Aorta (tissue), 5 donors: ENCODE measurements at regions not wholly inside any gene's neighbourhood (a gene's known extent, or its start where the extent isn't known, plus 50 kb on each side); places are given as distances from the start of the nearest gene placed in this dataset.

Experiments used
- ATAC-seq: fragments of 200-7000 bp; cut with Tn5 transposase; one replicate; pipeline ENCODE4 v1.9.1; 2022; ENCODE audit warnings: moderate library complexity; ENCODE audit not compliant: low FRiP score
- DNase-seq, 2 donors: peaks; one replicate each; pipeline ENCODE4 v3.0.0-alpha.2; 2020
- H3K27ac ChIP-seq, 2 donors: one replicate each; pipeline ENCODE4 v1.5.1; 2013; ENCODE audit warnings: low read length in 2 of 2, mild to moderate bottlenecking in 2 of 2, moderate library complexity in 2 of 2, control low read depth in 1 of 2, inconsistent platforms in 1 of 2, low read depth in 1 of 2
- H3K27me3 ChIP-seq, 2 donors: one replicate each; pipeline ENCODE4 v1.6.1; 2013; ENCODE audit warnings: control low read depth in 1 of 2, low read length in 1 of 2, mild to moderate bottlenecking in 1 of 2, moderate library complexity in 1 of 2; ENCODE audit not compliant: insufficient read depth in 2 of 2, control insufficient read depth in 1 of 2
- H3K36me3 ChIP-seq, 2 donors: one replicate each; pipeline ENCODE4 v1.6.1; 2013; ENCODE audit warnings: control low read depth in 1 of 2, low read length in 1 of 2, mild to moderate bottlenecking in 1 of 2; ENCODE audit not compliant: insufficient read depth in 2 of 2, control insufficient read depth in 1 of 2
- H3K4me1 ChIP-seq, 2 donors: one replicate each; pipeline ENCODE4 v1.6.1; 2013; ENCODE audit warnings: low read length in 2 of 2, control low read depth in 1 of 2, mild to moderate bottlenecking in 1 of 2, moderate library complexity in 1 of 2; ENCODE audit not compliant: insufficient read depth in 2 of 2, control insufficient read depth in 1 of 2
- H3K4me3 ChIP-seq, 2 donors: one replicate each; pipeline ENCODE4 v1.5.1; 2013; ENCODE audit warnings: low read length in 2 of 2, control low read depth in 1 of 2, mild to moderate bottlenecking in 1 of 2
- H3K9me3 ChIP-seq: one replicate; pipeline ENCODE4 v1.6.1; 2013; ENCODE audit warnings: mild to moderate bottlenecking, low read length; ENCODE audit not compliant: control insufficient read depth
- WGBS, 2 donors: extraction: QIAGEN DNeasy Blood & Tissue Kit; methylation state at CpG; one replicate each; pipeline ENCODE4 v1.1.7; 2013; 5-methylcytosine and 5-hydroxymethylcytosine counted together
- intact Hi-C, 2 donors: fragments of 100-400 bp; cut with DNase I; formaldehyde crosslinking; loops; one replicate each; pipeline versions ENCODE4 v1.14.2 to v1.15.0; 2022
- donor health status: healthy with polysubstance abuse.
- donor health status: Bipolar disorder and iron deficiency.
- donor health status: DM: no; HTN: no; CAD: no.
- donor health status: DM: no; HTN: no; CAD: no.
- donor health status: DM: yes; HTN: yes; CAD: no.

GRCh38 chr6:113476937-113477839, 380.0 kb upstream of the MARCKS start:
- H3K27me3 ChIP-seq: no peaks in the 10 kb centered on the region
- WGBS, 2 donors: 36 to 44% methylated on average over 5 of the region's 5 CpGs
- H3K4me1 ChIP-seq: no peaks in the 10 kb centered on the region
- no peak overlapping the region for H3K4me3 ChIP-seq
- H3K9me3 ChIP-seq: no peaks in the 10 kb centered on the region
- H3K27ac ChIP-seq: no peak overlapping the region
- no peak for DNase-seq
- intact Hi-C loops: no loop called here
- no peaks in the 10 kb centered on the region for H3K36me3 ChIP-seq
- ATAC-seq: no peak

- no peak for DNase-seq
- Histone ChIP-seq H3K4me3 (no peak overlapping the region), H3K27me3 (no peaks in the 10 kb centered on the region), H3K4me1 (no peaks in the 10 kb centered on the region), H3K27ac (no peak overlapping the region), H3K9me3 (no peaks in the 10 kb centered on the region), H3K36me3 (no peaks in the 10 kb centered on the region)
- ATAC-seq: no peak
- WGBS, 2 donors: 82 to 94% methylated on average over 3 of the region's 3 CpGs
- intact Hi-C loops: no loop called here
Observed at GRCh38 chr6:113480616-113481015, 376.5 kb upstream of the MARCKS start.

- Histone ChIP-seq H3K9me3 (peaks cover 1% of the 10 kb centered on the region), H3K27ac (no peak overlapping the region), H3K4me3 (no peak overlapping the region), H3K36me3 (no peaks in the 10 kb centered on the region), H3K27me3 (no peaks in the 10 kb centered on the region), H3K4me1 (no peaks in the 10 kb centered on the region)
- DNase-seq (no peak), ATAC-seq (no peak)
- intact Hi-C loops: no loop called here
- 95 to 96% methylated on average over 4 of the region's 4 CpGs for WGBS, 2 donors
Observed at GRCh38 chr6:113481458-113481857, 375.7 kb upstream of the MARCKS start.

- intact Hi-C loops: no loop called here
- Histone ChIP-seq H3K4me1 (no peaks in the 10 kb centered on the region), H3K9me3 (peaks cover 1% of the 10 kb centered on the region), H3K27me3 (no peaks in the 10 kb centered on the region), H3K4me3 (no peak overlapping the region), H3K27ac (no peak overlapping the region), H3K36me3 (no peaks in the 10 kb centered on the region)
- no peak for DNase-seq
- ATAC-seq: no peak
Observed at GRCh38 chr6:113481910-113482309, 375.2 kb upstream of the MARCKS start.

GRCh38 chr6:113482771-113483170, 374.4 kb upstream of the MARCKS start:
- no peak for DNase-seq
- Histone ChIP-seq H3K4me1 (no peaks in the 10 kb centered on the region), H3K36me3 (no peaks in the 10 kb centered on the region), H3K27ac (no peak overlapping the region), H3K27me3 (no peaks in the 10 kb centered on the region), H3K9me3 (peaks cover 1% of the 10 kb centered on the region), H3K4me3 (no peak overlapping the region)
- 78 to 80% methylated on average over 3 of the region's 3 CpGs for WGBS, 2 donors
- no peak for ATAC-seq
- intact Hi-C loops: no loop called here

GRCh38 chr6:113486199-113486598, 370.9 kb upstream of the MARCKS start:
- intact Hi-C loops: no loop called here
- Histone ChIP-seq H3K4me3 (no peak overlapping the region), H3K27me3 (no peaks in the 10 kb centered on the region), H3K9me3 (peaks cover 1% of the 10 kb centered on the region), H3K4me1 (no peaks in the 10 kb centered on the region), H3K27ac (no peak overlapping the region), H3K36me3 (no peaks in the 10 kb centered on the region)
- WGBS, 2 donors: 74 to 82% methylated on average over 2 of the region's 2 CpGs
- no peak for ATAC-seq
- no peak for DNase-seq

GRCh38 chr6:113487489-113488058, 369.6 kb upstream of the MARCKS start:
- DNase-seq (no peak), ATAC-seq (no peak)
- no peaks in the 10 kb centered on the region for H3K27me3 ChIP-seq
- H3K36me3 ChIP-seq: no peaks in the 10 kb centered on the region
- no peak overlapping the region for H3K27ac ChIP-seq
- 92 to 94% methylated on average over 2 of the region's 2 CpGs for WGBS, 2 donors
- no peaks in the 10 kb centered on the region for H3K4me1 ChIP-seq
- intact Hi-C loops: no loop called here
- H3K9me3 ChIP-seq: peaks cover 1% of the 10 kb centered on the region
- H3K4me3 ChIP-seq: no peak overlapping the region

- DNase-seq: no peak
- Histone ChIP-seq H3K9me3 (peaks cover 1% of the 10 kb centered on the region), H3K27me3 (no peaks in the 10 kb centered on the region), H3K4me3 (no peak overlapping the region), H3K27ac (no peak overlapping the region), H3K4me1 (no peaks in the 10 kb centered on the region), H3K36me3 (no peaks in the 10 kb centered on the region)
- intact Hi-C loops: no loop called here
- no peak for ATAC-seq
- 94 to 96% methylated on average over 2 of the region's 2 CpGs for WGBS, 2 donors
Observed at GRCh38 chr6:113488061-113488460, 369.1 kb upstream of the MARCKS start.
